Vagina (tissue), 2 donors: ENCODE measurements at regions not wholly inside any gene's neighbourhood (a gene's known extent, or its start where the extent isn't known, plus 50 kb on each side); places are given as distances from the start of the nearest gene placed in this dataset.

Source experiments
- POLR2A ChIP-seq, 2 donors: fragments of 450-650 bp; IDR thresholded peaks; one replicate each; pipeline ENCODE4 v1.6.1; 2017; ENCODE audit warnings: antibody characterized with exemption in 2 of 2, mild to moderate bottlenecking in 2 of 2, moderate library complexity in 2 of 2
- TF ChIP-seq, protein P1 (sequence below), 3 experiments: fragments of 450-650 bp in 2 of 3; fragments of 200-600 bp in 1 of 3; sonication (generic) in 1 of 3; IDR thresholded peaks; one replicate each; pipeline ENCODE4 v1.5.1; 2017 to 2019; ENCODE audit warnings: antibody characterized with exemption in 3 of 3, mild to moderate bottlenecking in 2 of 3, moderate library complexity in 2 of 3

DNA sequence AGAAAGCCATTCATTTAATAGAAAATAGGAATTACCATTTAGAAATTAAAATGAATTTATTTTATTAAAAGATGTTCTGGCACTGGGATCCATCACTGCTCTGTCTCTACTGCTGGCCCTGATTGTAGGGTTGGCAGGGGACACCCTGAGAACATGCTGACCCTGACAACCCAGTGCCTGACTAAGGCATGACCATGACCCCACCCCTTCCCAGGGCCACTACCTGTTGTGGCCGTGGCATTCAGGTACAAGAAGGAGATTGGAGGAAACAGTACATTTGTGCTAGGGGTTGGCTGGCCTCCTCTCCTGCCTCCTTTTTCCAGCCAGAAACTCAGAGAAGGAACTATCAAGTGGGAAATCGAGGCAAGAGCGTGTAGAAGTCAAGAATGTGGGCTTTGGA is 197.0 kb upstream of the ZMIZ1 start:
- TF ChIP-seq POLR2A (IDR thresholded peaks at IDR 0.05): no peak
- TF ChIP-seq, protein P1, sequence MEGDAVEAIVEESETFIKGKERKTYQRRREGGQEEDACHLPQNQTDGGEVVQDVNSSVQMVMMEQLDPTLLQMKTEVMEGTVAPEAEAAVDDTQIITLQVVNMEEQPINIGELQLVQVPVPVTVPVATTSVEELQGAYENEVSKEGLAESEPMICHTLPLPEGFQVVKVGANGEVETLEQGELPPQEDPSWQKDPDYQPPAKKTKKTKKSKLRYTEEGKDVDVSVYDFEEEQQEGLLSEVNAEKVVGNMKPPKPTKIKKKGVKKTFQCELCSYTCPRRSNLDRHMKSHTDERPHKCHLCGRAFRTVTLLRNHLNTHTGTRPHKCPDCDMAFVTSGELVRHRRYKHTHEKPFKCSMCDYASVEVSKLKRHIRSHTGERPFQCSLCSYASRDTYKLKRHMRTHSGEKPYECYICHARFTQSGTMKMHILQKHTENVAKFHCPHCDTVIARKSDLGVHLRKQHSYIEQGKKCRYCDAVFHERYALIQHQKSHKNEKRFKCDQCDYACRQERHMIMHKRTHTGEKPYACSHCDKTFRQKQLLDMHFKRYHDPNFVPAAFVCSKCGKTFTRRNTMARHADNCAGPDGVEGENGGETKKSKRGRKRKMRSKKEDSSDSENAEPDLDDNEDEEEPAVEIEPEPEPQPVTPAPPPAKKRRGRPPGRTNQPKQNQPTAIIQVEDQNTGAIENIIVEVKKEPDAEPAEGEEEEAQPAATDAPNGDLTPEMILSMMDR (IDR thresholded peaks at IDR 0.05): no peak
